ENCODE measurements at regions not wholly inside any gene's neighbourhood (a gene's known extent, or its start where the extent isn't known, plus 50 kb on each side); places are given as distances from the start of the nearest gene placed in this dataset.

DNA sequence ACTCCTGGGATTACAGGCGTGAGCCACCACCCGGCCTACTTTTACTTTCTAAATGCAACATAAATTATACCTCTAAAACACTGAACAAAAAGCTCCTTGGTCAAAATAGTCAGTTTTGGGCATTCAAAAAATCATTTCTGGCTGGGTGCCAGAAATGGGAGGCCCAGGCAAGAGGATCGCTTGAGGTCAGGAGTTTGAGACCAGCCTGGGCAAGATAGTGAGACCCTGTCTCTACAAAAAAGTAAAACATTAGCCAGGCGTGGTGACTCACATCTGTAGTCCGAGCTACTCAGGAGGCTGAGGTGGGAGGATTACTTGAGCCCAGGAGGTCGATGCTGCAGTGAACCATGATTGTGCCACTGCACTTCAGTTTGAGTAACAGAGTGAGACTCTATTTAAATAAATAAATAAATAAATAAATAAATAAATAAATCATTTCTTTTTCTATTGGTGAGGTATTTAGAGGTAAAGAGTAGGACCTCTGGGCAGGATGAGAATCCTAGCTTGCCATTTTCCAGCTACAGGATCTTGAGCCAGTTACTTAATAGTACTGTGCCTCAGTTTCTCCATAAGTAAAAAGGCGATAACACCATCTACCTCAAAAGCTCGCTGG is 87.6 kb downstream of the SKIDA1 start:
- H3K4me3 ChIP-seq (ENCODE audit: low read depth, low read length): no peak overlapping the region

DNA sequence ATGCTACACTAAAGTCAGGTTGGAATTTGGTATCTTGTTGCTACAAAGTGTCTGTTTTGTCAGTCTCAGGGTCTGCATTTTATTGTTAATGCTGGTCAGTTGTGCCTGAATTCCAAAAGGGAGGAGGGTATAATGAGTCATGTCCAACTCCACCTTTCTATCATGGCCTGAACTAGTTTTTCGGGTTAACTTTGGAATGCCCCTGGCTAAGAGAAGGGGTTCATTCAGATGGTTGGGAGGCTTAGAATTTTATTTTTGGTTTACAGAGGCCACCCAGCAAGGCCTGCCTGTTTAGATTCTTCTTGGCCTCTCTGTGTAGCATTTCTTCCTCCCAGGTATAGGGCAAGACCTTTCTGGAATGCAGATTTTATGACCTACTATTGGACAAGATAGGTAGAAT is 93.2 kb downstream of the SKIDA1 start:
- no peak overlapping the region for H3K4me3 ChIP-seq (ENCODE audit: low read depth, low read length)
- TF ChIP-seq, protein P1, sequence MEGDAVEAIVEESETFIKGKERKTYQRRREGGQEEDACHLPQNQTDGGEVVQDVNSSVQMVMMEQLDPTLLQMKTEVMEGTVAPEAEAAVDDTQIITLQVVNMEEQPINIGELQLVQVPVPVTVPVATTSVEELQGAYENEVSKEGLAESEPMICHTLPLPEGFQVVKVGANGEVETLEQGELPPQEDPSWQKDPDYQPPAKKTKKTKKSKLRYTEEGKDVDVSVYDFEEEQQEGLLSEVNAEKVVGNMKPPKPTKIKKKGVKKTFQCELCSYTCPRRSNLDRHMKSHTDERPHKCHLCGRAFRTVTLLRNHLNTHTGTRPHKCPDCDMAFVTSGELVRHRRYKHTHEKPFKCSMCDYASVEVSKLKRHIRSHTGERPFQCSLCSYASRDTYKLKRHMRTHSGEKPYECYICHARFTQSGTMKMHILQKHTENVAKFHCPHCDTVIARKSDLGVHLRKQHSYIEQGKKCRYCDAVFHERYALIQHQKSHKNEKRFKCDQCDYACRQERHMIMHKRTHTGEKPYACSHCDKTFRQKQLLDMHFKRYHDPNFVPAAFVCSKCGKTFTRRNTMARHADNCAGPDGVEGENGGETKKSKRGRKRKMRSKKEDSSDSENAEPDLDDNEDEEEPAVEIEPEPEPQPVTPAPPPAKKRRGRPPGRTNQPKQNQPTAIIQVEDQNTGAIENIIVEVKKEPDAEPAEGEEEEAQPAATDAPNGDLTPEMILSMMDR (IDR thresholded peaks at IDR 0.05; ENCODE audit: borderline replicate concordance, insufficient read depth, low read depth, low read length): no peak

More for the DNA sequence above, 87.6 kb downstream of the SKIDA1 start:
- TF ChIP-seq, protein P1 (IDR thresholded peaks at IDR 0.05; ENCODE audit: borderline replicate concordance, insufficient read depth, low read depth, low read length): no peak

DNA sequence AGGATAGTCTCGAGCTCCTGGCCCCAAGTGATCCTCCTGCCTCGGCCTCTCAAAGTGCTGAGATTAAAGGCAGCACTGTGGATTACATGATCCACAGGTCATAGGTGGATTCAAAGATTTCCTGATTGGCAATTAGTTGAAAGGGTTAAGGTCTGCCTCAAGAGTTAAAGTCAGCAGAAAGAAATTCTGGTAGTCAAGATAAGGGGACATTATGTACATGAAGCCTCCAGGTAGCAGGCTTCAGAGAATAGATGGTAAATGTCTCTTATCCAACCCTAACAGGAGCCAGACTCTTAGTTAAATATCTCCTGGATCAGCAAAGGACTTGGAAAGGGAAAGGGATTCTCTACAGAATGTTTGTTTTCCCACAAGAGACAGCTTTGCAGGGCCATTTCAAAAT is 93.7 kb downstream of the SKIDA1 start:
- no peak overlapping the region for H3K4me3 ChIP-seq (ENCODE audit: low read depth, low read length)
- TF ChIP-seq, protein P1 (IDR thresholded peaks at IDR 0.05; ENCODE audit: borderline replicate concordance, insufficient read depth, low read depth, low read length): no peak

DNA sequence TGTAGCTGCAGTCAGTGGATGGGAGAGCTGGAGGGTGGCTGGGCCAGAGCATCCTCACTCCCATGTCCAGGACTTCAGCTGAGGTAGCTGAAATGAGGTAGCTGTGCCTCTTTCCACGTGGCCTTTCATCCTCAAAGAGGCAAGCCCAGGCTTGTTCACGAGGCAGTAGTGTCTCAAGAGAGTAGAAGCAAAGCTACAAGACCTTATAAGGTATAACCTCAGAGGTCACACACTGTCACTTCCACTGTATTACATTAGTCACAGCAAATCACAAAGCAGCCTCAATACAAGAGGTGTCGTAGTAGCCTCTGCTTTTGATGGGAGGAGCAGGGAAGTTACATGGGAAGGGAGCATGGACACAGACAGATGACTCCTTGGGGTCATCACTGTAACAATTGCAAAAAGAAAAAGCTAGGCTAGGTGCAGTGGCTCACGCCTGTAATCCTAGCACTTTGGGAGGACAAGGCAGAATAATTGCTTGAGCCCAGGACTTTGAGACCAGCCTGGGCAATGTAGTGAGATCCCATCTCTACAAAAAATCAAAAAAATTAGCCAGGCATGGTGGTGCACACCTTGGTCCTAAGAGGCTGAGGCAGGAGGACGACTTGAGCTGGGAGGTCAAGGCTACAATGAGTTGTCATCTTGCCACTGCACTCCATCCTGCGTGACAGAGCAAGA is 97.5 kb downstream of the SKIDA1 start:
- TF ChIP-seq, protein P1 (IDR thresholded peaks at IDR 0.05; ENCODE audit: borderline replicate concordance, insufficient read depth, low read depth, low read length): no peak
- H3K4me3 ChIP-seq (ENCODE audit: low read depth, low read length): no peak overlapping the region

DNA sequence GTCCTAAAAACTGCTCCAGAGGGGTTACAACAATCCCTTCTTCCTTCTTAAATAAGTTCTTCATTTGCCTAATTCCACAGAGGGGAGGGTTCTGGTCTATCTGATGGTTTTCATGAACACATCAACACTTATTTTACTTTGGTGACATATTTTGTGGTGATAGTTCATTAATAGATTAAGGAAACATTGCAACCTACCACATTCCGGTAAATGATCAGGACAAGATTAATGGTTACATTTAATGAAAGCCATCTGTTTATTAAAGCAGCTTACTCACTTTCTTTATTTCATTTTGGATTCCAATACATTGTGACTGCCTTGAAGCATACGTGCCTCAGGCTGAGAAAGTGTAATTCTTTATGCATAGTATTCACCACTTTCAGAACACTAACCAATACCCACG is 101.0 kb downstream of the SKIDA1 start:
- TF ChIP-seq, protein P1 (IDR thresholded peaks at IDR 0.05; ENCODE audit: borderline replicate concordance, insufficient read depth, low read depth, low read length): no peak
- H3K4me3 ChIP-seq (ENCODE audit: low read depth, low read length): no peak overlapping the region

DNA sequence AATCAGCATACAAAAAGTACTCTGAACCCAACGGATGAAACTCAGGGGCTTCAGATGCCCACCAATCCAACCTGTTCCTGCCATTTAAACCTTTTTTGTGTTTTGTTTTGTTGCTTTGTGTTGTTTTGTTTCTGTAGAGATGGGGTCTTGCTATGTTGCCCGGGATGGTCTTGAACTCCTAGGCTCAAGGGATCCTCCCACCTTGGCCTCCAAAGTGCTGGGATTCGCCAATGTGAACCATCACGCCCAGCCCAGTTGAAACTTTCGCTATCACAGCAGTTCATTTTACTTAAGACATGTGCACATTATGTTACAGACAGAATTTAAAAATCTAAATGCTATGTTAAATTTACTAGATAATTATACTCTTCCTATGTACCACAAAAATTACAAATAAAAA is 101.6 kb downstream of the SKIDA1 start:
- no peak overlapping the region for H3K4me3 ChIP-seq (ENCODE audit: low read depth, low read length)
- TF ChIP-seq, protein P1 (IDR thresholded peaks at IDR 0.05; ENCODE audit: borderline replicate concordance, insufficient read depth, low read depth, low read length): no peak

DNA sequence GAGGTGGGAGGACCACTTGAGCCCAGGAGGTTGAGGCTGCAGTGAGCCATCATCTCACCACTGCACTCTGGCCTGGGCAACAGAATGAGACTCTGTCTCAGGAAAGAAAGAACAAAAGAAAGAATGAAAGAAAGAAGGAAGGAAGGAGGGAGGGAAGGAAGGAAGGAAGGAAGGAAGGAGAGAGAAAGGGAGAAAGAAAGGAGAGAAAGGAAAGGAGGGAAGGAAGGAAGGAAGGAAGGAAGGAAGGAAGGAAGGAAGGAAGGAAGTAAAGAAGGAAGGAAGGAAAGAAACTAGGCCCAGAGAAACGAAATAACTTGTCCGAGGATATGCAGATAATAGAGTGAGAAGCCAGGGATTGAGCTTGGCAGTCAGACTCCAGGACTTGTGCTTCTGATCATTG is 102.1 kb downstream of the SKIDA1 start:
- H3K4me3 ChIP-seq (ENCODE audit: low read depth, low read length): no peak overlapping the region
- TF ChIP-seq, protein P1 (IDR thresholded peaks at IDR 0.05; ENCODE audit: borderline replicate concordance, insufficient read depth, low read depth, low read length): no peak

All from GM12875 (cell line).